Stimulated activated CD4-positive, alpha-beta T cell treated with anti-CD3 and anti-CD28 coated beads, Interleukin-2, amount 100 ng/mL, for 4 hours (primary cell): ENCODE measurements at regions not wholly inside any gene's neighbourhood (a gene's known extent, or its start where the extent isn't known, plus 50 kb on each side); places are given as distances from the start of the nearest gene placed in this dataset.
"Not testable (repeated sequence)": the region's sequence is repeated elsewhere in the genome, so short reads cannot be mapped to it uniquely, and the experiment has no call there.

ENCODE experiments used
- DNase-seq: peaks from one replicate; pipeline ENCODE4 v3.0.0-alpha.2; 2020; ENCODE audit warnings: low read depth

DNA sequence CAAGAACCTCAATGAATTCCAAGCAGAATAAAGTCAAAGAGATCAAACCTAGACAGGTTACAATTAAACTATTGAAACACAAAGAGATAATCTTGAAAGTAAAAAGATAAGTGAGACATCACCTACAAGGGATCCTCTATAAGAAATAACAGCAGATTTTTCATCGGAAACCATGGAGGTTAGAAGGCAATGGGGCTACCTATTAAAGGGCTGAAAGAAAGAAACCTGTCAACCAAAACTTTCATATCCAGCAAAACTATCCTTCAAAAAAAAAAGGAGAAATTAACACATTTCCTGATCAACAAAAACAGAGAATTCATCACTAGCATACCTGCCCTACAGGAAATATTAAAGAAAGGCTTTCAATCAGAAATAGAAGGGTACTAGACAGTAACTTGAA is 244.9 kb downstream of the ARHGAP12 start:
- DNase-seq: no peak

DNA sequence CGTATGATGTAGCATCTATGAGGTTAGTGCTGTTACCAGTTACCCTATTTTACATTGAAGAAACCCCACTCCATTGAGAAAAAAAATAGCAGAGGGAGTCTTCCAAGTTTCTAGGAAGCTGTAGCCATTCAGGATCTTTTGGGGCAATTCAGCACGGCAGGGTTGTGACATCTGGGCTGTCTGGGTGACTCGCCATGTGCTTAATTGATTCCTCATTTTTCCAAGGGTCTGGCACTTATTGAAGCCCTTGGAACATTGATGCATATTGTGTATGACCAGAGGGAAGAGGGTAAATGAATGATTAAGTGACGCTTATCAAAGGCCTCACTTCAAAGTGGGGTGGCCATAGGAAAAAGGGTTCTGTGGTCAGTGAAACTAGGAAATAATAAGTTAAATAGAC is 248.7 kb downstream of the ARHGAP12 start:
- no peak for DNase-seq

DNA sequence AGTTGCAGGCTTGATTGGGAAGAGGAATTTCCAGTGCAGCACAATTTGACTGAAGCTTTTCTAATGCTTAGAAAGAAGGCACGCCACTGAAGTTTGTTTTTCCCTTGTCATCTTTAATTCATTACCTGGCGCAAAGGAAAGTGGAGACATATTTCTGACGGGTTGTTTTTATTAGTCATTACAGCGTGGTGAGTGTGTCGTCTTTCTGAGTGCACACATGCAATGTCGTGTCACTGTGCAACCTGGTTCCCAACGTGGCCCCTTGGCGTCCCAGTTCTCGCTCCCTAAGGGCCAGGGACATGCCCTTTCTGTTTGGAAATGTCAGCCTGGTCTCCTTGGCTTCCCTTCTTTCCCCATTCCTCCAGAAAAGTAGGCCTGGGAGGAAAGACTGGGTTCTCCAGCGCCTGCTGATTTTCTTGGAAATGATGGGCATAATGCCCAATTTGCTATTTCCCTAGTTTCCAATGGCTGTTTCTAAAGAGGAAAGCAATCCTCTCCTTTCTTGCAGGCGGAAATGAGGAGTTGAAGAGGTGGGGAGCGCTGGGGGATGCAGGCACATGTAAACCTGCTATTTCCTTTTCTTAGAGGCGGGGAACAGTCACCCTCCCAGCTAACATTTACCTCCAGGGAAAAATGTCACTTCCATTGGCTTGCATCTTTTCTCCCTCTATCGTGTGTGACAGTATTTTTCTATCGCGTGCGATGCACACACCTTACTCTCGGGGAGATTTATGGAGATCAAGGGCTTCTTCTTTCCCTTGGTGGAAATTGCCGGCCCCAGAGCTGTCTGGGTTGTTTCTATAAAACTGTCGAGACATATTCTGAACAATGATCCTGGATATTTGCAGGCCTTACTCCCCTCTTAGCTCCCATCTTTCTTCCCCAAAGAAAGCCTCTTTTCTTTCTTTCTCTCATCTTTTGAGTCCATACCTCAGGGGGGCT is 249.8 kb downstream of the ARHGAP12 start:
- DNase-seq: no peak

DNA sequence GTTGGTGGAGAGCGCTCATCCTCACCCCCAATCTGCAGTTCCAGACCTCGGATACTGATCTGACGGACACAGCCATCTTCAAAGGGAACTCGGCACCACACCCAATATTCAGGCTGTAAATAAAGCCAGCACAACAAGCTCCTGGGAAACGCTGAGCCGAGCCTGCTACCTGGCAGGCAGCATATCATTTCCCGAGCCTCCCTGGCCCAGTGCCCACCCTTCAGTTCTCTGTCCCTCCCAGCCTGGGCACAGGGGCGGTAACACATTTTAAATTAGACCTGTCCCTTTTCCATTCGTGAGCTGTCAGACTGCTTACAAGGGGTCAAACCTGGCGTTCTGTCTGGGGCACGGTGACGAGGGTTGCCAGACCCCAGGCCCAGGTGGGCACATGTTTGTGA is 250.5 kb downstream of the ARHGAP12 start:
- DNase-seq: no peak

GRCh38 chr10:31677195-31678138 is 251.2 kb downstream of the ARHGAP12 start:
- no peak for DNase-seq

DNA sequence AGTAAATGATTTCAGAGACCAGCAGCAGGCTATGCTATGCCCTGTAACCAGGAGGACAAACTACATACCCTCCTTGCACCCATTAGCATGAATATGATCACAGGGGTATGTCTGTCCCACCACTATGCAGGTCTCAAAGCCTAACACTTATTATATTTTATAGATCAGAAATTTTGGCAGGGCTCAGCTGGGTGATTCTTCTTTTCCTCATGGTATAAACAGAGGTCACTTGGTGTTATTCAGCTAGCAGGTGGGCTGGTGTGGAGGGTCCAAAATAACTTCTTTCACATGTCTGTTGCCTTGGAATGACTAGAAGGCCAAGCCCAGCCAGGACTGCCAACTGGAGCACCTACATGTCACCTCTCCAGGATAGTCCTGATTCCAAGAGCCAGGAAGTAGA is 252.9 kb downstream of the ARHGAP12 start:
- DNase-seq: no peak

DNA sequence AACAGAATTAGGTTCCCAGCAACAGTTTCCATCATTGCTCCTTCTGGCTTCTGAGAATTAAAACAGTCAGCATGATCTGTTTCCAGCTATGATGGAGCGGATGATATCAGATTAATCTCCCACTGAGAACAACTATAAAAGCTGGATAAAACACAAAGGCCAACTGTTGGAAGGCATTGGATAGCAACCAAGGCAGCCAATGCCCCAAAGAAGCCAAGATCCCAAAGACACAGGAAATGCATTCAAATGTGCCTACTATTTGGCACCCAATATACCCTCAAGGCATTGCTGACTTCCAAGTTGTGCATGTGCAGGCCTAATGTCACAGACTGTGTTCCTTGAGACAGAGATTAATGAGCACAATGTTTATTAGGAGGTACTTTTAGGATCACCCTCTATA is 259.3 kb downstream of the ARHGAP12 start:
- no peak for DNase-seq

- DNase-seq: no peak
Observed at GRCh38 chr10:31668326-31668725, 260.3 kb downstream of the ARHGAP12 start.

DNA sequence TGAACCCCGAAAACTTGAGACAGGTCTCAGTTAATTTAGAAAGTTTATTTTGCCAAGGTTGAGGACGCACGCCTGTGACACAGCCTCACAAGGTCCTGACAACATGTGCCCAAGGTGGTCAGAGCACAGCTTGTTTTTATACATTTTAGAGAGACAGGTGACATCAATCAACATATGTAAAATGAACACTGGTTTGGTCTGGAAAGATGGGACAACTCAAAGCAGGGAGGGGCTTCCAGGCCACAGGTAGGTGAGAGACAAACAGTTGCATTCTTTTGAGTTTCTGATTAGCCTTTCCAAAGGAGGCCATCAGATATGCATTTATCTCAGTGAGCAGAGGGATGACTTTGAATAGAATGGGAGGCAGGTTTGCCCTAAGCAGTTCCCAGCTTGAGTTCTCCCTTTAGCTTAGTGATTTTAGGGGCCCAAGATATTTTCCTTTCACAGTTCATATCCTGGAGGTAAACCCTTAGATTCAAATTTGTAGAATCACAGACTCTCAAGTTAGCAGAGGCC is 262.8 kb downstream of the ARHGAP12 start:
- not testable (repeated sequence) for DNase-seq

GRCh38 chr10:31664803-31665202 is 263.8 kb downstream of the ARHGAP12 start:
- DNase-seq: no peak

GRCh38 chr10:31664071-31664470 is 264.6 kb downstream of the ARHGAP12 start:
- DNase-seq: not testable (repeated sequence)

GRCh38 chr10:31660300-31660699 is 268.3 kb downstream of the ARHGAP12 start:
- DNase-seq: no peak

DNA sequence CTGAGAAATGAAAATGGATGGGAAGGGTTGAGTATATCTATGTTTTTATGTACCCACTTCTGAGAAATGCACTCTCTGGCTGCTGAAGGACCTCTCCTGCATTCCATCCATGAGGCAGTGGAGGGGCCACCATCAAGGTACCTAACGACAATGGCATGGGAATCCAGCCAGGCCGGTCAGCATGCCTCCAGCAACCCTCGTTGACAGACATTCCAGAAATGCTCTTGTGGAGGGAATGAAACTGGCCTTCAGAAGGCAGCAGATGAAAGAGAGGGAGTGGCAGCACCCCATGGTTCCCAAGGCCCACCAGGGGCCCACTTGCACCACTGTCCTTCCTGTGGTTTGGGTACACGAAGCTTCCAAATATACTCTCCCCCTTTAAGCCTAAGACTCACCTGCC is 269.0 kb downstream of the ARHGAP12 start:
- DNase-seq: no peak

DNA sequence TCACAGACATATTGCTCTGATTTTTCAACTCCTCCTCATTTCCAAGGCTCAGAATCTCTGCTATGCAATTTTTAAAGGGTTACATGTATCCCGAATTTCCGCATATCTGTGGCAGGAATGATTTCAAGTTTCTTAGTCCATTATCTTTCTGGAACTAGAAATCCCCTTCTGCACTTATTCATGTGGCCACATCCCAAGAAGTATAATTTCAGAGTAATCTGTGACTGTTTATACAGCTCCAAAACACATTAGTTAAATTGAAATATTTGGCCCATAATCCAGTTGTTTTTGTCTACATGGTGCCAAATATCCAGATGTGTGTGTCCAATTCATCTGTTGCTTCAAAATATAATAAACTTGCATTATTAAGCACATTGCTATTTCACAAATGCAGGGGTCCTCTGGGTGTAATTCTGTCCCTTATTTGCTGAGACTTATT is 271.2 kb downstream of the ARHGAP12 start:
- no peak for DNase-seq

GRCh38 chr10:31656851-31657433 is 271.7 kb downstream of the ARHGAP12 start:
- no peak for DNase-seq

DNA sequence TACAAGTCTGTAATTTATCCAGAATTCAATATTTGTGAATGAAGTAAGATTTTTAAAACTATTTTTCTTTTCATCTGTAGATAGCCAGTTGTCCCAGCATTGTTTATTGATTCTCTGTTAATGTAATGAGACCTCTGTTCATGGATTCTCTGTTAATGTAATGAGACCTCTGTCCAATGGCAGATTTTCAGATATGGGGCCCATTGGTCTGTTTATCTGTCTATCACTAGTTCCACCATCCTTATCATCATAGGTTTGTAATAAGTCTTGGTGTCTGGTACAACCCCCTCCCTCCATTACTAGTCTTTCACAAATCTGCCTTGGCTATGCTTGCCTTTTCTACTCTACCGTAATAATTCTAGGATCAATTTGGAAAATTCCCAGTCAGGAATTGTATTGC is 276.6 kb downstream of the ARHGAP12 start:
- no peak for DNase-seq

- no peak for DNase-seq
Observed at GRCh38 chr10:31650010-31650409, 278.6 kb downstream of the ARHGAP12 start.

GRCh38 chr10:31648966-31649365 is 279.7 kb downstream of the ARHGAP12 start:
- no peak for DNase-seq

DNA sequence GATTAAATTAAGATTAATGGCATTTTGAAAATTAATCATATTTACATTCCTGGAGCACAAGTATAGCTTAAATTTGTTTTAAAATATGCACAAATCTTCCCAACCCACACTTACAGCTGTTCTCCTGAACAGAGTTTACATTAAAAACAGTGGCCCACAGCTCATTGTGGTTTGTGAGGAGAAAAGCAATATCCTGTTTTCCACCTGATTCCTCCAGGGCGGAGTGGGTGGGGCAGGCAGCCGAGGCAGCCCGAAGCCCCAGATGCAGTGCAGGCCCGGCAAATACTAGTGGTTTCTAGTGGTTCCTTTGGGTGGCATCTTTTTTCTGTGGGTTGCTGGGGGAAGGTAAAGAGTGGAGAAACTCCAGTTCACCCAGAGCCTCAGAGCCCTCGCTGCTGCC is 280.8 kb downstream of the ARHGAP12 start:
- DNase-seq: no peak

DNA sequence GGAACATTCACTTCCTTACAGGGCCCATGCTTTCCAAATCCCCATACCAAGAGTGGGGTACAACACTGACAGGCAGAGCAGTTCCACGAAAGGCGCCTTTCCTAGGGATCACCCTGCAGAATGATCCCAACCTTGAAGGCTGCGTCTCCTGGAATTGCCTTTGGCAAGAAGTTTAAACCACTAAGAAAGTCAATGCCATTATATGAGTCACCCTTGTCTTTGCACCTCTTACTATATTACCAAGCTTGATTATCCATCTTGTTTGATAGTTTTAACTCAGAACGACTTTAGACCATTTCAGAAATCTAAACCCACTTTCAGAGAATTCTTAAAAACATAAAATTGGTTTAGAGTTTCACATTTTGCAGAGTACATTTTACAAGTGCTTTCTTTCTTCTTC is 282.1 kb downstream of the ARHGAP12 start:
- no peak for DNase-seq

- no peak for DNase-seq
Observed at GRCh38 chr10:31645786-31646185, 282.8 kb downstream of the ARHGAP12 start.
